Mucosa of rectum (tissue), 2 donors: ENCODE measurements at regions not wholly inside any gene's neighbourhood (a gene's known extent, or its start where the extent isn't known, plus 50 kb on each side); places are given as distances from the start of the nearest gene placed in this dataset.

Experiments used
- H3K27ac ChIP-seq, 2 donors: one replicate each; pipeline ENCODE4 v1.7.0; 2013; ENCODE audit warnings: inconsistent platforms in 2 of 2, low read depth in 2 of 2, low read length in 2 of 2
- H3K27me3 ChIP-seq, 2 donors: one replicate each; pipeline ENCODE4 v1.7.0; 2013; ENCODE audit warnings: low read length in 2 of 2; ENCODE audit not compliant: control insufficient read depth in 2 of 2, insufficient read depth in 2 of 2
- H3K36me3 ChIP-seq, 2 donors: one replicate each; pipeline ENCODE4 v1.7.0; 2013; ENCODE audit warnings: low read length in 2 of 2; ENCODE audit not compliant: control insufficient read depth in 2 of 2, insufficient read depth in 2 of 2
- H3K4me1 ChIP-seq, 2 donors: one replicate each; pipeline ENCODE4 v1.7.0; 2013; ENCODE audit warnings: low read length in 2 of 2, mild to moderate bottlenecking in 1 of 2; ENCODE audit not compliant: control insufficient read depth in 2 of 2, insufficient read depth in 2 of 2
- H3K4me3 ChIP-seq, 2 donors: one replicate each; pipeline ENCODE4 v1.7.0; 2013; ENCODE audit warnings: low read length in 2 of 2
- H3K9ac ChIP-seq, 2 donors: one replicate each; pipeline ENCODE4 v1.7.0; 2013; ENCODE audit warnings: low read length in 2 of 2, low read depth in 1 of 2, mild to moderate bottlenecking in 1 of 2
- H3K9me3 ChIP-seq, 2 donors: one replicate each; pipeline ENCODE4 v1.7.0; 2013; ENCODE audit warnings: low read length in 2 of 2; ENCODE audit not compliant: control insufficient read depth in 2 of 2
- donor health status: healthy.
- donor health status: Normal muscosa, but diverticular disease.

DNA sequence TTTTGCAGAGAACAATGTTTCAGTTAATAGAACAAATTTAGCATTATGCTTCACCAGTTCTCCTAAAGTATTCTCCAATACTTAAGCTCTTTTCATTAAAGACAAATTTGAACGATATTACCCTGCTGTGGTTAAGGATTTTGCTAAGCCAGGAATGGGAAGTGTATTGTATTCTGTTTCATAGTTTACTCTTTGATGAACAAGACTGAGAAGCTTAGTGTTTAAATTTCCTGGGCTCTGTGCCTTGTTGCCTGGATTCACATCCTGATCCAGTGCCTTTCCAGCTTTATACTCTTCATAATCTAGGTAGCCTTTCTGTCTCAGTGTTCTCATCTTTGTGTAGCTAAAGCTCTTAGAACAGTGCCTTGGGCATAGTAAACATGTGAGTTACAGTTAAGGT, 58.6 kb upstream of the GLS start:
- Histone ChIP-seq H3K4me3 (no peak overlapping the region), H3K9ac (no peak overlapping the region), H3K4me1 (peaks cover 0 to 4% of the 10 kb centered on the region in 2 donors), H3K27me3 (no peaks in the 10 kb centered on the region), H3K9me3 (no peaks in the 10 kb centered on the region), H3K36me3 (no peaks in the 10 kb centered on the region), H3K27ac (no peak overlapping the region)

DNA sequence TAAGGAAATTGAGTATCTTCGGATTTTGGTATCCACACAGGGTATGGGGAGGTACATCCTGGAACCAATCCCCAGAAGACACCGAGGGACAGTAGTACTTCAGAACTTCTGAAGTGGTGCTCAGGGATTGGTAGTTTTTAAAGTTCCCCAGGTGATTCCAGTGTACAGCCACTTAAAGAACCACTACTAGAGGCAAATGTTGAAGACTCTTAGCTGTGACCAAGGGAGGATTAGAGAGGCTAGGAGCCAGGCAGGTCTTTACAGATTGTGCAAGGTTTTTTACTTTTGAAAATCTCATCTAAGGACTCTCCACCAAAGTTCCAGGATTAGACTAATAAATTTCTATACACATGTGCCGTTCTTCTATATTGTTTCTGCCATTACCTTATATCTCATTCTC, 52.9 kb upstream of the GLS start:
- no peaks in the 10 kb centered on the region for H3K9me3 ChIP-seq
- H3K36me3 ChIP-seq: no peaks in the 10 kb centered on the region
- no peaks in the 10 kb centered on the region for H3K27me3 ChIP-seq
- H3K4me1 ChIP-seq: no peaks in the 10 kb centered on the region
- H3K9ac ChIP-seq: no peak overlapping the region
- no peak overlapping the region for H3K27ac ChIP-seq
- no peak overlapping the region for H3K4me3 ChIP-seq

DNA sequence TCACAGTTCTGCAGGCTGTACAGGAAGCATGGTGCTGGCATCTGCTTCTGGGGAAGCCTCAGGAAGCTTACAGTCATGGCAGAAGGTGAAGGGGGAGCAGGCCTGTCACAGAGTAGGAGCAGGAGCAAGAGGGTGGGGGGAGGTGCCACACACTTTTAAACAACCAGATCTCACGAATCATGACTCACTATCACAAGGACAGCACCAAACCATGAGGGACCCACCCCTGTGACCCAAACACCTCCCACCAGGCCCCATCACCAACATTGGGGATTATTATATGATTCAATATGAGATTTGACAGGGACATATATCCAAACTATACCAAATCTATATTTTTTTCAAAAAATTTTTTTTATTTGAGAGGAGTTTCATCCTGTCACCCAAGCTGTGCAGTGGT, 51.0 kb upstream of the GLS start:
- H3K4me1 ChIP-seq: no peaks in the 10 kb centered on the region
- H3K9ac ChIP-seq: no peak overlapping the region
- H3K4me3 ChIP-seq: no peak overlapping the region
- H3K27me3 ChIP-seq: no peaks in the 10 kb centered on the region
- no peaks in the 10 kb centered on the region for H3K36me3 ChIP-seq
- no peaks in the 10 kb centered on the region for H3K9me3 ChIP-seq
- H3K27ac ChIP-seq: no peak overlapping the region
